ENCODE measurements at regions not wholly inside any gene's neighbourhood (a gene's known extent, or its start where the extent isn't known, plus 50 kb on each side); places are given as distances from the start of the nearest gene placed in this dataset.

DNA sequence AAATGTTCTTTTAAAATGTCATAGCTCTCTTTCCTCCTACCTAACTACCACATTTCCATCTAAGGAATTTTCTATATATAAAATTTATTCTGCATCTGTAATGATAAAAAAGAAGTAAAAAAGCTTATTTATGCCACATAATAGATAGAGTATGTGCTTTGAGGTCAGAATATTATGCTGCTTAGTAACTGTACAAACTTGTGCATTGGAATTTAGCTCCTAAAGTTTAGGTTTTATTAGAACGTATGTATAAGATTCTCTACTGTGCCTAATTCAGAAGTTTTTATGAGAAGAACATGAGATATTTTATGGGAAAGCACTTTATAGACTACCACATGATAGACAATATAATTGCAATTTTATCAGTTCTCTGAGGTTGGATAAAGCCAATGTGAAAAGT lies 384.6 kb downstream of the SLC16A7 start:
- no peak for DNase-seq (ENCODE audit: low spot score)
- TF ChIP-seq EZH2phosphoT487 (IDR thresholded peaks at IDR 0.05; ENCODE audit: borderline replicate concordance, low read depth, low read length): no peak
- TF ChIP-seq, protein P1, sequence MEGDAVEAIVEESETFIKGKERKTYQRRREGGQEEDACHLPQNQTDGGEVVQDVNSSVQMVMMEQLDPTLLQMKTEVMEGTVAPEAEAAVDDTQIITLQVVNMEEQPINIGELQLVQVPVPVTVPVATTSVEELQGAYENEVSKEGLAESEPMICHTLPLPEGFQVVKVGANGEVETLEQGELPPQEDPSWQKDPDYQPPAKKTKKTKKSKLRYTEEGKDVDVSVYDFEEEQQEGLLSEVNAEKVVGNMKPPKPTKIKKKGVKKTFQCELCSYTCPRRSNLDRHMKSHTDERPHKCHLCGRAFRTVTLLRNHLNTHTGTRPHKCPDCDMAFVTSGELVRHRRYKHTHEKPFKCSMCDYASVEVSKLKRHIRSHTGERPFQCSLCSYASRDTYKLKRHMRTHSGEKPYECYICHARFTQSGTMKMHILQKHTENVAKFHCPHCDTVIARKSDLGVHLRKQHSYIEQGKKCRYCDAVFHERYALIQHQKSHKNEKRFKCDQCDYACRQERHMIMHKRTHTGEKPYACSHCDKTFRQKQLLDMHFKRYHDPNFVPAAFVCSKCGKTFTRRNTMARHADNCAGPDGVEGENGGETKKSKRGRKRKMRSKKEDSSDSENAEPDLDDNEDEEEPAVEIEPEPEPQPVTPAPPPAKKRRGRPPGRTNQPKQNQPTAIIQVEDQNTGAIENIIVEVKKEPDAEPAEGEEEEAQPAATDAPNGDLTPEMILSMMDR (conservative IDR thresholded peaks at IDR 0.05; ENCODE audit: low read length): no peak

DNA sequence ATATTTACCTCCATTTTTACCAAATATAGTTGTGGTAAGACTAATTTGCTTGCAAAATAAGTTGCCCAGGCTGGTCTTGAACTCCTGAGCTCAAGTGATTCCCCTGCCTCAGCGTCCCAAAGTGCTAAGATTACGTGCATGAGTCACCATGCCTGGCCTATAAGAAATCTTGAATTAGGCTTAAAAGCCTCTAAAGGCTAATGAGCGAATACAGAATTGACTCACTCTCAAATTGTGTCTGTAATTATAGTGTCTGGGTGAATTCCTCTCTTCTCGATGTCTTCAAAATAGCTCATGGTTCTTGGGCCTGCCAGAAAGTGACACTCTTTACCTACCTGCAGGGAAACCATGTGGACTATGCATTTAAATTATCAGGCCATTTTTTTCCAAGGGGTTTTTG lies 403.5 kb downstream of the SLC16A7 start:
- ChIA-PET POLR2A (no interaction called here), CTCF (ENCODE audit: unreplicated experiment) (no interaction called here)
- no peak for DNase-seq (ENCODE audit: low spot score)
- Histone ChIP-seq H3K9me2 (ENCODE audit: insufficient read depth, low read length) (no peaks in the 10 kb centered on the region), H3K36me3 (ENCODE audit: insufficient read depth, low read length) (no peaks in the 10 kb centered on the region), H3K79me2 (ENCODE audit: insufficient read depth, low read depth, low read length) (no peaks in the 10 kb centered on the region), H3K4me1 (ENCODE audit: insufficient read depth, low read length, poor library complexity, severe bottlenecking) (no peaks in the 10 kb centered on the region), H3K4me3 (ENCODE audit: low read depth, low read length, poor library complexity, severe bottlenecking) (no peak overlapping the region), H3K4me2 (ENCODE audit: low read length) (no peak overlapping the region), H3K9me3 (ENCODE audit: low read length) (no peaks in the 10 kb centered on the region), H2AFZ (ENCODE audit: low read length) (no peak overlapping the region), H3K27ac (ENCODE audit: low read depth, low read length, poor library complexity, severe bottlenecking) (no peak overlapping the region), H4K20me1 (ENCODE audit: insufficient read depth, low read length) (no peaks in the 10 kb centered on the region)
- intact Hi-C loops (cut with micrococcal nuclease; ENCODE audit: unreplicated experiment): no loop called here
- no TSS peak for BruUV-seq (replicated peaks)
- TF ChIP-seq EZH2phosphoT487 (IDR thresholded peaks at IDR 0.05; ENCODE audit: borderline replicate concordance, low read depth, low read length): no peak
- TF ChIP-seq, protein P1 (conservative IDR thresholded peaks at IDR 0.05; ENCODE audit: low read length): no peak

More for the DNA sequence above, 384.6 kb downstream of the SLC16A7 start:
- POLR2A ChIA-PET: interaction anchor here (0.6 kb wide), 1 partner anchor 474 kb away, joined by 4 read pairs; no protein-coding TSS in a partner anchor
- CTCF ChIA-PET (ENCODE audit: unreplicated experiment): no interaction called here
- no TSS peak for BruUV-seq (replicated peaks)
- no peaks in the 10 kb centered on the region for H3K79me2 ChIP-seq (ENCODE audit: insufficient read depth, low read depth, low read length)
- H3K4me1 ChIP-seq (ENCODE audit: insufficient read depth, low read length, poor library complexity, severe bottlenecking): no peaks in the 10 kb centered on the region
- H4K20me1 ChIP-seq (ENCODE audit: insufficient read depth, low read length): no peaks in the 10 kb centered on the region
- H3K36me3 ChIP-seq (ENCODE audit: insufficient read depth, low read length): no peaks in the 10 kb centered on the region
- no peak overlapping the region for H2AFZ ChIP-seq (ENCODE audit: low read length)
- H3K4me2 ChIP-seq (ENCODE audit: low read length): no peak overlapping the region
- H3K27ac ChIP-seq (ENCODE audit: low read depth, low read length, poor library complexity, severe bottlenecking): no peak overlapping the region
- H3K4me3 ChIP-seq (ENCODE audit: low read depth, low read length, poor library complexity, severe bottlenecking): no peak overlapping the region
- intact Hi-C loops (cut with micrococcal nuclease; ENCODE audit: unreplicated experiment): no loop called here
- H3K9me2 ChIP-seq (ENCODE audit: insufficient read depth, low read length): no peaks in the 10 kb centered on the region
- H3K9me3 ChIP-seq (ENCODE audit: low read length): no peaks in the 10 kb centered on the region

- H4K20me1 ChIP-seq (ENCODE audit: insufficient read depth, low read length): no peaks in the 10 kb centered on the region
- no peaks in the 10 kb centered on the region for H3K9me3 ChIP-seq (ENCODE audit: low read length)
- CTCF ChIA-PET (ENCODE audit: unreplicated experiment): no interaction called here
- intact Hi-C loops (cut with micrococcal nuclease; ENCODE audit: unreplicated experiment): no loop called here
- POLR2A ChIA-PET: interaction anchor here (0.5 to 0.7 kb wide), 2 partner anchors 30 to 41 kb away, joined by 3 to 4 read pairs; no protein-coding TSS in a partner anchor
- no peaks in the 10 kb centered on the region for H3K9me2 ChIP-seq (ENCODE audit: insufficient read depth, low read length)
- TF ChIP-seq, protein P1 (conservative IDR thresholded peaks at IDR 0.05; ENCODE audit: low read length): no peak
- TF ChIP-seq EZH2phosphoT487 (IDR thresholded peaks at IDR 0.05; ENCODE audit: borderline replicate concordance, low read depth, low read length): no peak
- no peak overlapping the region for H3K4me2 ChIP-seq (ENCODE audit: low read length)
- no peaks in the 10 kb centered on the region for H3K36me3 ChIP-seq (ENCODE audit: insufficient read depth, low read length)
- no peak for DNase-seq (ENCODE audit: low spot score)
- H2AFZ ChIP-seq (ENCODE audit: low read length): no peak overlapping the region
- no peaks in the 10 kb centered on the region for H3K79me2 ChIP-seq (ENCODE audit: insufficient read depth, low read depth, low read length)
- no peaks in the 10 kb centered on the region for H3K4me1 ChIP-seq (ENCODE audit: insufficient read depth, low read length, poor library complexity, severe bottlenecking)
- no peak overlapping the region for H3K27ac ChIP-seq (ENCODE audit: low read depth, low read length, poor library complexity, severe bottlenecking)
- no TSS peak for BruUV-seq (replicated peaks)
- H3K4me3 ChIP-seq (ENCODE audit: low read depth, low read length, poor library complexity, severe bottlenecking): no peak overlapping the region
These were observed 414.7 kb downstream of the SLC16A7 start for GRCh38 chr12:60010486-60010885.

Data from OCI-LY7 (cell line).